Large intestine (tissue), 3 donors: ENCODE measurements at regions not wholly inside any gene's neighbourhood (a gene's known extent, or its start where the extent isn't known, plus 50 kb on each side); places are given as distances from the start of the nearest gene placed in this dataset.
A peak's percentile ranks its signal among the peaks of the same experiment; 100 is the strongest.

ENCODE experiments used
- DNase-seq, 2 donors: peaks; one replicate each; pipeline versions ENCODE4 v3.0.0 to v3.0.0-alpha.2; 2013
- H3K27ac ChIP-seq: one replicate; pipeline ENCODE4 v1.5.1; 2013; ENCODE audit warnings: low read length
- H3K27me3 ChIP-seq: 2 replicates; pipeline ENCODE4 v1.6.1; 2013; ENCODE audit warnings: low read length; ENCODE audit not compliant: control insufficient read depth, insufficient read depth
- H3K36me3 ChIP-seq: 2 replicates; pipeline ENCODE4 v1.6.1; 2013; ENCODE audit warnings: low read length; ENCODE audit not compliant: control insufficient read depth, insufficient read depth
- H3K4me1 ChIP-seq: one replicate; pipeline ENCODE4 v1.6.1; 2013; ENCODE audit warnings: low read length; ENCODE audit not compliant: control insufficient read depth, insufficient read depth
- H3K4me3 ChIP-seq: one replicate; pipeline ENCODE4 v1.5.1; 2013; ENCODE audit warnings: low read length
- H3K9me3 ChIP-seq: one replicate; pipeline ENCODE4 v1.6.1; 2013; ENCODE audit warnings: mild to moderate bottlenecking, low read depth, low read length, moderate library complexity; ENCODE audit not compliant: control insufficient read depth
- WGBS: methylation state at CpG from one replicate; pipeline ENCODE4 v1.1.5; 2013; ENCODE audit warnings: low lambda C conversion rate; ENCODE audit not compliant: insufficient coverage; 5-methylcytosine and 5-hydroxymethylcytosine counted together

GRCh38 chrX:114332766-114333165, 251.1 kb upstream of the HTR2C start:
- no CpG with 5 or more reads among the region's 1 CpG for WGBS
- Histone ChIP-seq H3K9me3 (no peaks in the 10 kb centered on the region), H3K36me3 (no peaks in the 10 kb centered on the region), H3K4me3 (no peak overlapping the region), H3K27ac (no peak overlapping the region), H3K4me1 (no peaks in the 10 kb centered on the region), H3K27me3 (no peaks in the 10 kb centered on the region)
- DNase-seq: no peak

- H3K4me3 ChIP-seq: no peak overlapping the region
- DNase-seq: no peak
- no CpG with 5 or more reads among the region's 4 CpGs for WGBS
- H3K36me3 ChIP-seq: no peaks in the 10 kb centered on the region
- no peak overlapping the region for H3K27ac ChIP-seq
- no peaks in the 10 kb centered on the region for H3K4me1 ChIP-seq
- H3K9me3 ChIP-seq: no peaks in the 10 kb centered on the region
- H3K27me3 ChIP-seq: no peaks in the 10 kb centered on the region
Measured at GRCh38 chrX:114334473-114334982, 249.4 kb upstream of the HTR2C start.

GRCh38 chrX:114338870-114339269, 245.0 kb upstream of the HTR2C start:
- no peak for DNase-seq
- WGBS: no CpG with 5 or more reads among the region's 2 CpGs
- Histone ChIP-seq H3K27ac (no peak overlapping the region), H3K27me3 (no peaks in the 10 kb centered on the region), H3K4me1 (no peaks in the 10 kb centered on the region), H3K36me3 (no peaks in the 10 kb centered on the region), H3K4me3 (no peak overlapping the region), H3K9me3 (no peaks in the 10 kb centered on the region)

- Histone ChIP-seq H3K9me3 (no peaks in the 10 kb centered on the region), H3K27ac (no peak overlapping the region), H3K36me3 (no peaks in the 10 kb centered on the region), H3K4me1 (no peaks in the 10 kb centered on the region), H3K27me3 (no peaks in the 10 kb centered on the region), H3K4me3 (no peak overlapping the region)
- WGBS: no CpG with 5 or more reads among the region's 3 CpGs
- DNase-seq: peak; percentile 4 to 10
Measured at GRCh38 chrX:114344756-114345349, 239.0 kb upstream of the HTR2C start.

- no peak for DNase-seq
- 87% methylated on average over 4 of the region's 5 CpGs for WGBS
- no peak overlapping the region for H3K4me3 ChIP-seq
- H3K36me3 ChIP-seq: no peaks in the 10 kb centered on the region
- no peaks in the 10 kb centered on the region for H3K27me3 ChIP-seq
- no peaks in the 10 kb centered on the region for H3K4me1 ChIP-seq
- H3K27ac ChIP-seq: no peak overlapping the region
- no peaks in the 10 kb centered on the region for H3K9me3 ChIP-seq
Measured at GRCh38 chrX:114361076-114361725, 222.7 kb upstream of the HTR2C start.

- Histone ChIP-seq H3K36me3 (no peaks in the 10 kb centered on the region), H3K4me3 (no peak overlapping the region), H3K27me3 (no peaks in the 10 kb centered on the region), H3K27ac (no peak overlapping the region), H3K9me3 (no peaks in the 10 kb centered on the region), H3K4me1 (no peaks in the 10 kb centered on the region)
- WGBS: no CpG with 5 or more reads among the region's 1 CpG
- no peak for DNase-seq
Measured at GRCh38 chrX:114363346-114363745, 220.5 kb upstream of the HTR2C start.

- Histone ChIP-seq H3K4me1 (no peaks in the 10 kb centered on the region), H3K4me3 (no peak overlapping the region), H3K27ac (peak overlapping the region; percentile 51), H3K36me3 (no peaks in the 10 kb centered on the region), H3K27me3 (no peaks in the 10 kb centered on the region), H3K9me3 (no peaks in the 10 kb centered on the region)
- no CpG with 5 or more reads among the region's 5 CpGs for WGBS
- DNase-seq: peak; percentile 3 to 46
Measured at GRCh38 chrX:114365065-114365834, 218.6 kb upstream of the HTR2C start.

GRCh38 chrX:114372937-114373336, 210.9 kb upstream of the HTR2C start:
- H3K27me3 ChIP-seq: no peaks in the 10 kb centered on the region
- H3K27ac ChIP-seq: no peak overlapping the region
- H3K4me3 ChIP-seq: no peak overlapping the region
- DNase-seq: no peak
- H3K36me3 ChIP-seq: no peaks in the 10 kb centered on the region
- H3K4me1 ChIP-seq: no peaks in the 10 kb centered on the region
- H3K9me3 ChIP-seq: no peaks in the 10 kb centered on the region
- WGBS: 71% methylated on average over 1 of the region's 2 CpGs

GRCh38 chrX:114390251-114390796, 193.6 kb upstream of the HTR2C start:
- Histone ChIP-seq H3K4me3 (no peak overlapping the region), H3K27ac (no peak overlapping the region), H3K27me3 (no peaks in the 10 kb centered on the region), H3K9me3 (no peaks in the 10 kb centered on the region), H3K36me3 (no peaks in the 10 kb centered on the region), H3K4me1 (no peaks in the 10 kb centered on the region)
- DNase-seq: no peak
- WGBS: no CpG with 5 or more reads among the region's 31 CpGs
